Activated T-cell treated with anti-CD3 and anti-CD28 coated beads, Interleukin-2, amount 50 U/mL, for 24 hours (primary cell): ENCODE measurements at regions not wholly inside any gene's neighbourhood (a gene's known extent, or its start where the extent isn't known, plus 50 kb on each side); places are given as distances from the start of the nearest gene placed in this dataset.
"Not testable (repeated sequence)": the region's sequence is repeated elsewhere in the genome, so short reads cannot be mapped to it uniquely, and the experiment has no call there.

Source experiments
- DNase-seq: peaks from one replicate; pipeline ENCODE4 v3.0.0-alpha.2; 2020
- H3K27ac Mint-ChIP-seq: 2 replicates; pipeline ENCODE4 v1.8.0; 2020; ENCODE audit warnings: mild to moderate bottlenecking, mixed read lengths
- H3K27me3 Mint-ChIP-seq: 2 replicates; pipeline ENCODE4 v1.8.0; 2020; ENCODE audit warnings: mixed read lengths
- H3K36me3 Mint-ChIP-seq: 2 replicates; pipeline ENCODE4 v1.8.0; 2020; ENCODE audit warnings: low read depth, mixed read lengths
- H3K4me1 Mint-ChIP-seq: 2 replicates; pipeline ENCODE4 v1.8.0; 2020; ENCODE audit warnings: low read depth, mixed read lengths
- H3K4me3 Mint-ChIP-seq: 2 replicates; pipeline ENCODE4 v1.8.0; 2020; ENCODE audit warnings: mild to moderate bottlenecking, moderate library complexity, mixed read lengths
- H3K9me3 Mint-ChIP-seq: 2 replicates; pipeline ENCODE4 v1.8.0; 2020; ENCODE audit warnings: mixed read lengths

- Mint-ChIP-seq H3K36me3 (peaks cover 5% of the 10 kb centered on the region), H3K27me3 (peaks cover 50% of the 10 kb centered on the region), H3K4me1 (no peaks in the 10 kb centered on the region), H3K27ac (no peak overlapping the region), H3K4me3 (no peak overlapping the region), H3K9me3 (peaks cover 3% of the 10 kb centered on the region)
- no peak for DNase-seq
These were observed 65.1 kb upstream of the RASD2 start for GRCh38 chr22:35475545-35475944.

GRCh38 chr22:35476341-35476740 is 64.3 kb upstream of the RASD2 start:
- H3K36me3 Mint-ChIP-seq, result peaks cover 2% of the 10 kb centered on the region
- no peaks in the 10 kb centered on the region for H3K9me3 Mint-ChIP-seq
- no peak for DNase-seq
- H3K4me1 Mint-ChIP-seq, result peaks cover 2% of the 10 kb centered on the region
- H3K27ac Mint-ChIP-seq, result no peak overlapping the region
- H3K27me3 Mint-ChIP-seq, result peaks cover 58% of the 10 kb centered on the region
- no peak overlapping the region for H3K4me3 Mint-ChIP-seq

- Mint-ChIP-seq H3K9me3 (no peaks in the 10 kb centered on the region), H3K27me3 (peaks cover 69% of the 10 kb centered on the region), H3K36me3 (no peaks in the 10 kb centered on the region), H3K27ac (no peak overlapping the region), H3K4me3 (no peak overlapping the region), H3K4me1 (peaks cover 3% of the 10 kb centered on the region)
- no peak for DNase-seq
These were observed 62.6 kb upstream of the RASD2 start for GRCh38 chr22:35477911-35478582.

- no peak overlapping the region for H3K27ac Mint-ChIP-seq
- H3K4me1 Mint-ChIP-seq, result peaks cover 3% of the 10 kb centered on the region
- no peak overlapping the region for H3K4me3 Mint-ChIP-seq
- DNase-seq, result no peak
- H3K36me3 Mint-ChIP-seq, result no peaks in the 10 kb centered on the region
- no peaks in the 10 kb centered on the region for H3K9me3 Mint-ChIP-seq
- peaks cover 71% of the 10 kb centered on the region for H3K27me3 Mint-ChIP-seq
These were observed 62.0 kb upstream of the RASD2 start for GRCh38 chr22:35478633-35479107.

GRCh38 chr22:35479359-35479758 is 61.3 kb upstream of the RASD2 start:
- H3K27me3 Mint-ChIP-seq, result peaks cover 71% of the 10 kb centered on the region

GRCh38 chr22:35479985-35480550 is 60.6 kb upstream of the RASD2 start:
- no peak for DNase-seq
- peaks cover 74% of the 10 kb centered on the region for H3K27me3 Mint-ChIP-seq
- H3K4me3 Mint-ChIP-seq, result no peak overlapping the region
- H3K9me3 Mint-ChIP-seq, result no peaks in the 10 kb centered on the region
- no peaks in the 10 kb centered on the region for H3K36me3 Mint-ChIP-seq
- peaks cover 3% of the 10 kb centered on the region for H3K4me1 Mint-ChIP-seq
- no peak overlapping the region for H3K27ac Mint-ChIP-seq

More at GRCh38 chr22:35479359-35479758, 61.3 kb upstream of the RASD2 start:
- Mint-ChIP-seq H3K4me1 (peaks cover 3% of the 10 kb centered on the region), H3K27ac (no peak overlapping the region), H3K9me3 (no peaks in the 10 kb centered on the region), H3K4me3 (no peak overlapping the region), H3K36me3 (no peaks in the 10 kb centered on the region)
- DNase-seq, result no peak

GRCh38 chr22:35480627-35481550 is 59.7 kb upstream of the RASD2 start:
- Mint-ChIP-seq H3K36me3 (no peaks in the 10 kb centered on the region), H3K27me3 (peaks cover 73% of the 10 kb centered on the region), H3K4me3 (no peak overlapping the region), H3K4me1 (peaks cover 3% of the 10 kb centered on the region), H3K9me3 (no peaks in the 10 kb centered on the region), H3K27ac (no peak overlapping the region)
- DNase-seq, result no peak

GRCh38 chr22:35482311-35482710 is 58.3 kb upstream of the RASD2 start:
- no peak overlapping the region for H3K27ac Mint-ChIP-seq
- H3K27me3 Mint-ChIP-seq, result peaks cover 68% of the 10 kb centered on the region
- DNase-seq, result no peak
- H3K4me3 Mint-ChIP-seq, result no peak overlapping the region
- no peaks in the 10 kb centered on the region for H3K36me3 Mint-ChIP-seq
- no peaks in the 10 kb centered on the region for H3K9me3 Mint-ChIP-seq
- H3K4me1 Mint-ChIP-seq, result peaks cover 3% of the 10 kb centered on the region

GRCh38 chr22:35482974-35483373 is 57.7 kb upstream of the RASD2 start:
- no peak overlapping the region for H3K27ac Mint-ChIP-seq
- no peak overlapping the region for H3K4me3 Mint-ChIP-seq
- H3K4me1 Mint-ChIP-seq, result peaks cover 3% of the 10 kb centered on the region
- peaks cover 61% of the 10 kb centered on the region for H3K27me3 Mint-ChIP-seq
- DNase-seq, result no peak
- no peaks in the 10 kb centered on the region for H3K36me3 Mint-ChIP-seq
- no peaks in the 10 kb centered on the region for H3K9me3 Mint-ChIP-seq

GRCh38 chr22:35483730-35484129 is 56.9 kb upstream of the RASD2 start:
- Mint-ChIP-seq H3K9me3 (no peaks in the 10 kb centered on the region), H3K36me3 (no peaks in the 10 kb centered on the region), H3K4me3 (no peak overlapping the region), H3K27ac (no peak overlapping the region), H3K4me1 (peaks cover 3% of the 10 kb centered on the region), H3K27me3 (peaks cover 54% of the 10 kb centered on the region)
- no peak for DNase-seq

- H3K27me3 Mint-ChIP-seq, result peaks cover 44% of the 10 kb centered on the region
These were observed 55.7 kb upstream of the RASD2 start for GRCh38 chr22:35484651-35485556.

GRCh38 chr22:35486116-35486631 is 54.5 kb upstream of the RASD2 start:
- DNase-seq, result no peak
- H3K36me3 Mint-ChIP-seq, result no peaks in the 10 kb centered on the region
- no peak overlapping the region for H3K4me3 Mint-ChIP-seq
- peaks cover 32% of the 10 kb centered on the region for H3K27me3 Mint-ChIP-seq
- H3K27ac Mint-ChIP-seq, result no peak overlapping the region
- peaks cover 3% of the 10 kb centered on the region for H3K4me1 Mint-ChIP-seq
- H3K9me3 Mint-ChIP-seq, result no peaks in the 10 kb centered on the region

More at GRCh38 chr22:35484651-35485556, 55.7 kb upstream of the RASD2 start:
- Mint-ChIP-seq H3K4me3 (no peak overlapping the region), H3K4me1 (peaks cover 3% of the 10 kb centered on the region), H3K9me3 (no peaks in the 10 kb centered on the region), H3K36me3 (no peaks in the 10 kb centered on the region), H3K27ac (no peak overlapping the region)
- DNase-seq, result no peak

GRCh38 chr22:35487623-35488022 is 53.0 kb upstream of the RASD2 start:
- H3K4me1 Mint-ChIP-seq, H3K27ac Mint-ChIP-seq, H3K9me3 Mint-ChIP-seq, H3K4me3 Mint-ChIP-seq, DNase-seq, H3K36me3 Mint-ChIP-seq: not testable (repeated sequence)
- H3K27me3 Mint-ChIP-seq, result peaks cover 25% of the 10 kb centered on the region

- Mint-ChIP-seq H3K36me3 (no peaks in the 10 kb centered on the region), H3K4me1 (no peaks in the 10 kb centered on the region), H3K27me3 (peaks cover 32% of the 10 kb centered on the region), H3K27ac (no peak overlapping the region), H3K9me3 (no peaks in the 10 kb centered on the region), H3K4me3 (no peak overlapping the region)
- DNase-seq, result no peak
These were observed 52.1 kb upstream of the RASD2 start for GRCh38 chr22:35488513-35488912.
